ENCODE measurements at regions not wholly inside any gene's neighbourhood (a gene's known extent, or its start where the extent isn't known, plus 50 kb on each side); places are given as distances from the start of the nearest gene placed in this dataset.
"Not testable (repeated sequence)": the region's sequence is repeated elsewhere in the genome, so short reads cannot be mapped to it uniquely, and the experiment has no call there.

- not testable (repeated sequence) for DNase-seq
Measured at GRCh38 chr2:181737302-181737701, 57.0 kb upstream of the NEUROD1 start.

GRCh38 chr2:181738074-181738473, 57.8 kb upstream of the NEUROD1 start:
- no peak for DNase-seq

GRCh38 chr2:181738563-181738962, 58.2 kb upstream of the NEUROD1 start:
- no peak for DNase-seq

- DNase-seq = no peak
Measured at GRCh38 chr2:181741756-181742155, 61.4 kb upstream of the NEUROD1 start.

GRCh38 chr2:181742361-181742760, 62.0 kb upstream of the NEUROD1 start:
- DNase-seq = no peak

- DNase-seq = peak; percentile 34
Measured at GRCh38 chr2:181742922-181743722, 62.8 kb upstream of the NEUROD1 start.

GRCh38 chr2:181743723-181744031, 63.4 kb upstream of the NEUROD1 start:
- no peak for DNase-seq

- no peak for DNase-seq
Measured at GRCh38 chr2:181745796-181746540, 65.7 kb upstream of the NEUROD1 start.

- DNase-seq = no peak
Measured at GRCh38 chr2:181746844-181747243, 66.5 kb upstream of the NEUROD1 start.

- DNase-seq = no peak
Measured at GRCh38 chr2:181750305-181750704, 70.0 kb upstream of the NEUROD1 start.

GRCh38 chr2:181751266-181752030, 71.1 kb upstream of the NEUROD1 start:
- no peak for DNase-seq

GRCh38 chr2:181752301-181752700, 72.0 kb upstream of the NEUROD1 start:
- DNase-seq = no peak

GRCh38 chr2:181753686-181754085, 73.4 kb upstream of the NEUROD1 start:
- no peak for DNase-seq

GRCh38 chr2:181754105-181754504, 73.8 kb upstream of the NEUROD1 start:
- DNase-seq = no peak

GRCh38 chr2:181755181-181755580, 74.9 kb upstream of the NEUROD1 start:
- DNase-seq = no peak

GRCh38 chr2:181760521-181760920, 80.2 kb upstream of the NEUROD1 start:
- no peak for DNase-seq

GRCh38 chr2:181761175-181761574, 80.9 kb upstream of the NEUROD1 start:
- no peak for DNase-seq

- DNase-seq = no peak
Measured at GRCh38 chr2:181762000-181762399, 81.7 kb upstream of the NEUROD1 start.

GRCh38 chr2:181762848-181763247, 82.5 kb upstream of the NEUROD1 start:
- no peak for DNase-seq

- no peak for DNase-seq
Measured at GRCh38 chr2:181763423-181763822, 83.1 kb upstream of the NEUROD1 start.

- DNase-seq = no peak
Measured at GRCh38 chr2:181764095-181764963, 84.0 kb upstream of the NEUROD1 start.

GRCh38 chr2:181766129-181766528, 85.8 kb upstream of the NEUROD1 start:
- no peak for DNase-seq

GRCh38 chr2:181770150-181770549, 89.8 kb upstream of the NEUROD1 start:
- DNase-seq = no peak

Data from NCI-H1694 (cell line).